HEK293T (cell line): ENCODE measurements at regions not wholly inside any gene's neighbourhood (a gene's known extent, or its start where the extent isn't known, plus 50 kb on each side); places are given as distances from the start of the nearest gene placed in this dataset.

Source experiments
- CTCF ChIA-PET: fragments of 350-600 bp; formaldehyde crosslinking; extraction: SDS; loops from one replicate; lab custom pipeline; 2021; ENCODE audit warnings: antibody characterized with exemption, inconsistent platforms; lab: Yijun Ruan, JAX
- POLR2A ChIA-PET: fragments of 350-600 bp; formaldehyde crosslinking; extraction: SDS; loops from one replicate; lab custom pipeline; 2020; ENCODE audit warnings: antibody characterized with exemption, inconsistent platforms; lab: Yijun Ruan, JAX
- DNase-seq: peaks from one replicate; pipeline ENCODE4 v3.0.0; 2012; ENCODE audit warnings: mixed read lengths; ENCODE audit errors: extremely low spot score
- ARNT ChIP-seq: fragments of 450-650 bp; IDR thresholded peaks from 2 replicates; pipeline ENCODE4 v1.6.1; 2017; ENCODE audit warnings: mild to moderate bottlenecking
- BHLHE40 ChIP-seq: fragments of 450-650 bp; IDR thresholded peaks from 2 replicates; pipeline ENCODE4 v1.6.1; 2016; ENCODE audit warnings: mild to moderate bottlenecking, moderate library complexity, borderline replicate concordance
- CTBP1 ChIP-seq: fragments of 450-650 bp; IDR thresholded peaks from 2 replicates; pipeline ENCODE4 v1.6.1; 2016; ENCODE audit warnings: borderline replicate concordance
- ELF4 ChIP-seq: fragments of 450-650 bp; IDR thresholded peaks from 2 replicates; pipeline ENCODE4 v1.6.1; 2017; ENCODE audit warnings: antibody characterized with exemption
- FOXA1 ChIP-seq: fragments of 450-650 bp; IDR thresholded peaks from 2 replicates; pipeline ENCODE4 v1.6.1; 2016; ENCODE audit warnings: mild to moderate bottlenecking
- FOXK2 ChIP-seq: fragments of 450-650 bp; IDR thresholded peaks from 2 replicates; pipeline ENCODE4 v1.6.1; 2016; ENCODE audit warnings: mild to moderate bottlenecking
- FOXM1 ChIP-seq: fragments of 450-650 bp; IDR thresholded peaks from 2 replicates; pipeline ENCODE4 v1.6.1; 2017; ENCODE audit warnings: mild to moderate bottlenecking, borderline replicate concordance
- HDGF ChIP-seq: fragments of 450-650 bp; IDR thresholded peaks from 2 replicates; pipeline ENCODE4 v1.6.1; 2017; ENCODE audit warnings: antibody characterized with exemption, borderline replicate concordance
- L3MBTL2 ChIP-seq: fragments of 450-650 bp; conservative IDR thresholded peaks from 2 replicates; pipeline ENCODE4 v1.6.1; 2016; ENCODE audit warnings: mild to moderate bottlenecking
- LEF1 ChIP-seq: fragments of 450-650 bp; IDR thresholded peaks from 2 replicates; pipeline ENCODE4 v1.6.1; 2017; ENCODE audit warnings: mild to moderate bottlenecking, borderline replicate concordance
- NFRKB ChIP-seq: fragments of 450-650 bp; IDR thresholded peaks from 2 replicates; pipeline ENCODE4 v1.6.1; 2016; ENCODE audit warnings: mild to moderate bottlenecking, moderate library complexity
- PKNOX1 ChIP-seq: fragments of 450-650 bp; IDR thresholded peaks from 2 replicates; pipeline ENCODE4 v1.6.1; 2016
- SP1 ChIP-seq: fragments of 450-650 bp; IDR thresholded peaks from 2 replicates; pipeline ENCODE4 v1.6.1; 2017
- SUZ12 ChIP-seq: fragments of 450-650 bp; IDR thresholded peaks from 2 replicates; pipeline ENCODE4 v1.6.1; 2016; ENCODE audit warnings: mild to moderate bottlenecking
- TARDBP ChIP-seq: fragments of 450-650 bp; IDR thresholded peaks from 2 replicates; pipeline ENCODE4 v1.6.1; 2016
- ZNF384 ChIP-seq: fragments of 450-650 bp; IDR thresholded peaks from 2 replicates; pipeline ENCODE4 v1.6.1; 2016

GRCh38 chr18:67966224-67966623 lies 449.7 kb upstream of the DSEL start:
- TF ChIP-seq FOXK2 (no peak), HDGF (no peak), LEF1 (no peak), ELF4 (no peak), SP1 (no peak), SUZ12 (no peak), ZNF384 (no peak), ARNT (no peak), FOXA1 (no peak), FOXM1 (no peak), PKNOX1 (no peak), L3MBTL2 (no peak), NFRKB (no peak), TARDBP (no peak), CTBP1 (no peak), BHLHE40 (no peak)
- CTCF ChIA-PET: no interaction called here
- POLR2A ChIA-PET: no interaction called here
- no peak for DNase-seq

DNA sequence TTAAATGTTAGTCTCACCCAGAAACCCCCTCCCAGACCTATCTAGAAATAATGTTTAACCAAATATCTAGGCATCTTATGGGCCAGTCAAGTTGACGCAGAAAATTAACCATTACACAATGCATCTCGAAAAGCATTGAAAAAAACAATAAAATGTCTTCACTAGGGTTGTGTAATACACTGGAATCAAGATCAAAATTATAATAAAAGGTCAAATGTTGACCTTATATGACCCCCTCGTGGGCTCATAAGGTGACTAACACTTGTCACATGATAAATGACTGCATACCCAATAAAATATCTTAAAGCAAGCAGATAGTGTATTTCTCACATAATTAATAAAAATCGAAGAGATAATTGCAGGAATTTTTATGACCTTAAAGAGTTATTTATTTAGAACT lies 447.9 kb upstream of the DSEL start:
- no peak for DNase-seq
- POLR2A ChIA-PET: no interaction called here
- CTCF ChIA-PET: no interaction called here

GRCh38 chr18:67961701-67962440 lies 445.4 kb upstream of the DSEL start:
- no peak for DNase-seq
- TF ChIP-seq FOXK2: no peak
- TF ChIP-seq ARNT: no peak
- no peak for TF ChIP-seq FOXM1
- ChIA-PET CTCF (no interaction called here), POLR2A (no interaction called here)

More for the DNA sequence above, 447.9 kb upstream of the DSEL start:
- TF ChIP-seq NFRKB: no peak

DNA sequence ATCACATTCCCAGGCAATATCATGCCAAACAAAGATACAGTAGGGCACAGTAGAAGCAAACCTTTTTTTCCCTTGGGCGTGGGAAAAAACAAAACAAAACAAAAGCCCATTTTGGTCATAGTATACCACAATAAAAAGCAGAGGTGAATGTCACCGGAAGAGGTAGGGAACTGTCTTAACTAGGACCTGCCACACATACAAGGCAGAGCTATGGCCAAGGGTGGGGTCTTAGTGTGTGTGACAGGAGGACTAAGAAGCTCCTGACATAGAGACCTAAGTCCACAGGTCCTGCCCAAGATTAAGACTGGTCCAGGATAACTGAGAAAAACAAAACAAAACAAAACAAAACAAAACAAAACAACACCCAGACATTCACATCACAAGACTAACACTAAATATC lies 441.2 kb upstream of the DSEL start:
- no peak for DNase-seq
- TF ChIP-seq ZNF384 (no peak), FOXK2 (no peak), ARNT (no peak), CTBP1 (no peak), PKNOX1 (no peak), FOXA1 (no peak), TARDBP (no peak), BHLHE40 (no peak), SP1 (no peak), LEF1 (no peak), L3MBTL2 (no peak), HDGF (no peak), FOXM1 (no peak), NFRKB (no peak), SUZ12 (no peak), ELF4 (no peak)
- ChIA-PET CTCF (no interaction called here), POLR2A (no interaction called here)

DNA sequence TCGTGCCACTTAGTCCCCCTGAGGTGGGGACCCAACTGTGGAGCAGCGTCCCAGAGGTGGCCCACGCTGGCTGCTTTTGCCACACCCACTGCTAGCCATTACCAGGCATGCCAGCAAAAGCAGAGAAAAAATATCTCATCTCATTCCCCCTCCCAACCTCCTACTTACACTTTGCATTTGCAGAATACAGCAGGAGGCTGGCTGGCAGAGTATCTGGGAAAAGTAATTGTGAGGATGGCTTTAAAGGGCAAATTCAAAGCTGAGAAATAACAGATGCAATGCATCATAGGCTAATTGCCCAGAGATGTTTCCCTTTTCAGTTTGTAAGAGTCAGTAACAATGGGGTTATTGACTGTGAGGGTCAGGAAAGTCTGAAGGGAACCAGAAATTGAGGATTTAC lies 438.1 kb upstream of the DSEL start:
- TF ChIP-seq CTBP1 (no peak), LEF1 (no peak), FOXA1 (no peak), FOXM1 (no peak), HDGF (no peak), ELF4 (no peak), ZNF384 (no peak), L3MBTL2 (no peak), TARDBP (no peak), ARNT (no peak), BHLHE40 (no peak), PKNOX1 (no peak), NFRKB (no peak), SP1 (no peak), FOXK2 (no peak), SUZ12 (no peak)
- CTCF ChIA-PET: no interaction called here
- POLR2A ChIA-PET: no interaction called here
- DNase-seq: no peak

DNA sequence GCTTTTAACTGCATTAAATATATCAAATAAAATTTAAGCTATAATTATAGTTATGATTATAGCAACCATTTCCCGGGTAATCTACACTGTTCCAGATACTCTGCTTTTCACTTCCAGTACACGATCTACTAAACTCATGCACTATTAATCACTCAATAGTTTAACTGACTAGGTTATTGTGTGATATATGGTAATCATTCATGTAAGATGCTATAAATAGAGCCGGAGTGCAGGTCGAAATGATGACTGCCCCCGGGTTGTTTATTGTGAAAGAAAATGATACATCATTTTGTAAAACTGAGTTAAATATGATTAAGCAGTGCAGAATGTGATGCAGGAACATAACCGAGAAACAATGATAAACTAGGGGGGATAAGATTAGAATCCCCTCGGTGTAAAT lies 434.6 kb upstream of the DSEL start:
- TF ChIP-seq SUZ12: no peak
- TF ChIP-seq ARNT: no peak
- no peak for TF ChIP-seq BHLHE40
- no peak for TF ChIP-seq NFRKB
- TF ChIP-seq L3MBTL2: no peak
- no peak for TF ChIP-seq ELF4
- TF ChIP-seq FOXM1: no peak
- TF ChIP-seq HDGF: no peak
- no peak for TF ChIP-seq FOXA1
- TF ChIP-seq PKNOX1: no peak
- TF ChIP-seq CTBP1: no peak
- no peak for TF ChIP-seq ZNF384
- no peak for DNase-seq
- POLR2A ChIA-PET: no interaction called here
- CTCF ChIA-PET: no interaction called here
